ENCODE measurements at regions not wholly inside any gene's neighbourhood (a gene's known extent, or its start where the extent isn't known, plus 50 kb on each side); places are given as distances from the start of the nearest gene placed in this dataset.

- no peak for DNase-seq
Observed at GRCh38 chr5:108649646-108650045, 98.1 kb upstream of the FER start.

DNA sequence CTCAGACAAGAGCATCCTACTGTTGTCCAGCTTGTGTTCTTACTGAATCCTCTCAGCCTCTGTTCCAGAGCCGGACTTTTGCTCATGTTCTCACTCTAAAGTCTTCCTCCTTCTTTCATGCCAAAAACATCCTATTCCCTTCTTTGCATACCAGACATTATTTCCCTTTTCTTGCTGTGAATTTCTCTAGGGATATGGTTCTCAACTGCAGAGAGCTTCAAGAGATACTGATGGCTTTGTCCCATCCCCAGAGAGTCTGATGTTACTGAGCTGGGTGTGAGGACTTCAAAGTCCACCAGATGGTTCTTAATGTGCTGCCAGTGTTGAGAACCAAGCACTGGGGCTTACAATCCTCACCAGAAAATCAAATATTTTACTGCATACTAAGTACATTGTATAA, 98.6 kb upstream of the FER start:
- no peak for DNase-seq
- ATAC-seq, result no peak

More at GRCh38 chr5:108649646-108650045, 98.1 kb upstream of the FER start:
- no peak for ATAC-seq

DNA sequence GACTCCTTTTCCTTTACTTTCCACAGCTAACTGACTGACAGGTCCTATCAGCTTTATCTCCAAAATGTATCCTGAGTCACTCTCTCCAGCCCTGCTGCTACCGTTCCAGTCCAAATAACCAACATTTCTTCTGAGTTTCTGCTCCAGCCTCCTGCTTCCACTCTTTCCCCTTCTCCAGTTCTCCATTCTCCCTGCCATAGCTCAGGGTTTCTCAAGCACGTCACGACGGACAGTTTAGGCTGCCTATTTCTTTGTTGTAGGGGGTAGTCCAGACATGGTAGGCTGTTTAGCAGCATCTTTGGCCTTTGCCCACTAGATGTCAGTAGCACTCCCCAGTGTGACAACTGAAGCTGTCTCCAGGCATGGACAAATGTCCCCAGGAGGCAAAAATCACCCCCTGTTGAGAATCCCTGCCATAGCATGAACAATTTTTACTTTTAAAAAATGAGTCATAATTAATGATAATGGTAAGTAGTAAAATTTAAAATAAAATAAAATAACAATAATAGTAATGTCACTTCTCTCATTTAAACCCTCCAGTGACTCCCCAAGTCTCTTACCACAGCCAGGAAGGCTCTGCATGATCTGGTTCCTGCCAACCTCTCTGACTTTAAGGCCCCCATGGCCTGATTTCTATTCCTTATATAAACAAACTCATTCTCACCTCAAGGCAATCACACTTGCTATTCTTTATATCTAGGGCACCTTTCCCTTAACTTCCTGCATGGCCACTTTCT, 105.4 kb upstream of the FER start:
- peak; percentile 56 for DNase-seq
- ATAC-seq, result peak; percentile 70

GRCh38 chr5:108641596-108641995, 106.1 kb upstream of the FER start:
- DNase-seq (no peak), ATAC-seq (no peak)

GRCh38 chr5:108639366-108639765, 108.3 kb upstream of the FER start:
- DNase-seq (no peak), ATAC-seq (no peak)

GRCh38 chr5:108638021-108638420, 109.7 kb upstream of the FER start:
- ATAC-seq, result no peak
- DNase-seq, result no peak

DNA sequence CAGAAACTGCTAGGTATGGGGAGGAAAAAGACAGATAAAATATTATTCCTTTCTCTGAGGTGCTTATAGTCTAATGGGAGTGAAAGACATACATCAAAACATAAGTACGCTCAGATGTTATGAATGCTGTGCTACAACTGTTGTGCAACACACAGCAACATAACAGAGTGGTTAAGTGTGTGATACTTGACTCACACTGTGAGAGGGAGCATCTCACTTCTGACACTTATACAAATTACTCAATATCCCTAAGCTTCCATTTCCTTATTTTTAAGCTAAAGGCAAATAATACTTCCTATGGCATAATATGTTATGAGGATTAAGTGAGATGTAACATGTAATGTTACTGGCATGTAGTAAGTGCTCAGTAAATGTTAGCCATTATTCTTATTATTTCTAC, 110.6 kb upstream of the FER start:
- DNase-seq (no peak), ATAC-seq (no peak)

- DNase-seq (no peak), ATAC-seq (no peak)
Observed at GRCh38 chr5:108636135-108636853, 111.4 kb upstream of the FER start.

- ATAC-seq, result no peak
- DNase-seq, result no peak
Observed at GRCh38 chr5:108634617-108635288, 112.9 kb upstream of the FER start.

GRCh38 chr5:108634010-108634616, 113.6 kb upstream of the FER start:
- ATAC-seq (no peak), DNase-seq (no peak)

DNA sequence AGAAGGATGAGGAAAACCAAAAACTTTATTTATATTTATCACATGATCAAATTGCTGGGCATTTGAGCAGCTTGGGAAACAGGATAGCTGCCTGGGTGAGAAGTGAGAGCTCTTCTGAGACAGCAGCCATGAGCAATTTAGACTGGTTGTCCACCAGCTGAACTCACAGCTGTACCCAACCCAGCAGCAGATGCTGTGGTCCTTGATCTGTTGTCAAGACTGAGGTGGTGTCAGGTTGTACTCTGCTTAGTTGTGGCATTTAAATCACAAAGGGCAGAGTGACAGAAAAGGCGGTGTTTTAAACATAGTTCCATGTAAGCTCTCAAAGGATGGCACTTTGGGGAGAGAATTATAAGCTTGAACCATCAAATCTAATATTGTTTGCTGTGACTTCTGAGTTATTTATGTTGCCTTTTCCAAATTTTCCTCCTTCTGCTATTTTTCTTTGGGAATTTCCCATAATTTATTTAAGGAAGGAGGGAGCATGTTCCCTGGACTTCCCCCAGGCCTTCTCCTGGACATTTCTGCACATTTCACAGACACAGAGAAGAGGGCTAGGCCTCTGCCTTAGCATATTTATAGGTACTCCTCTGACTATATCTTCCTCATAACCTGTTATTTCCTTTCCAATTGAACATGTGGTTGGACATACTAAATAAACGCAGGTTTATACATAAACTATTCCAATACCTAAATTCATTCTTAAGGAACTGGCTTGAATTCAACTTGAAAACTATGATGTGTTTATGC, 117.7 kb upstream of the FER start:
- DNase-seq (no peak), ATAC-seq (no peak)

DNA sequence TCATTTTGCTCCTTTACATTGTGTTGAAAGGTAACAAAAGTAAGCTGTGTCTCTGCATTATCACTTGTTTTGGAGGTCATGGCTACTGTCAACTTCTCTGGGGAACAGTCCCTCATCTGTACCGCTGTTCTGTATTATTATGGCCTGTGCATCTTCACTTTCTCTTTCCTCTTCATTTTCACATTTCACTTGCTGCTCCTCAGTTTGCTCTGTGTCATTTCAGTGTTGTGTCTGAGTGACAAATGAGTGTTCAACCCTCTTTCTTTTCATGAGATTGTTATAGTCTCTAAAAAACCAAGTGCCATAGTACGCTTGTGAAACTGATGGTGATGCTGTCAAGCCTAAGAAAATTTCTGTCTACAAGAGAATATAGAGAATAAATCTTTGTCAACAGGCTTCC, 122.0 kb upstream of the FER start:
- no peak for ATAC-seq
- no peak for DNase-seq

DNA sequence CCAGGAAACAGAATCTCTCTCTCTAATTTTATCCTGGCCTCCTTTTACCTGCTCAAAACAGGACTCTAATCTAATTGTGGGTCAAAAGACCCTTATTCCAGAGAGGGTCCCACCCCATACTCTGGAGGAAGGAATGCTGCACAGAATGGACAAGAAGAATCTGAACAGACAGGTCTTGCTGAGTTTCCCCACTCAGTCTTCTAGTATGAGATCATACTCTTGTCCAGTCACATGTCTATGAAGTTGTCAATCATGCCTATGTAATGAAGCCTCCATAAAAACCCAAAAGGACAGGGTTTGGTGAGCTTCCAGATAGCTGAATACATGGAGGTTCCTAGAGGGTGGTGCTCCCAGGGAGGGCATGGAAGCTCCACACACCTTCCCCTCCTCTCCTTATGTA, 123.9 kb upstream of the FER start:
- ATAC-seq, result no peak

GRCh38 chr5:108620516-108620915, 127.2 kb upstream of the FER start:
- ATAC-seq (no peak), DNase-seq (no peak)

More for the DNA sequence above, 123.9 kb upstream of the FER start:
- DNase-seq, result no peak

GRCh38 chr5:108619815-108620214, 127.9 kb upstream of the FER start:
- DNase-seq, result no peak
- ATAC-seq, result no peak

GRCh38 chr5:108617467-108618435, 129.9 kb upstream of the FER start:
- no peak for DNase-seq

DNA sequence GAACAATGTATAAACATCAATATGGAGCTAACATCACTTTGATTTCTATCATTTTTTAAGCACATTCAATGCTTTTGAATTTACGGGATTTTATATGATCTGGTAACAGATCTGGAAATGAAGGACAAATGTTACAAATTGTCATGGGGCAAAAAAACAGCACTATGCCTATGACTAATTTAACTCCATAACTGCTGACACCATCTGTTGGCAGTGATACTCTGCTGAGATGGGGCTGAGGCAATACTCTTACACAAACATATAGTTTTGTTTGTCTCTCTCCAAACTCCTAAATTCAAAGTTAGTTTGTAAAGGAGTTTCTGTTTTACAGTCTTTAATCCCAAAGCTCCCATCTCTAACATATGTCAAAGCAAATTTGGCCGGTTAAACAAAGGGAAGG, 132.5 kb upstream of the FER start:
- ATAC-seq (no peak), DNase-seq (no peak)

More at GRCh38 chr5:108617467-108618435, 129.9 kb upstream of the FER start:
- no peak for ATAC-seq

DNA sequence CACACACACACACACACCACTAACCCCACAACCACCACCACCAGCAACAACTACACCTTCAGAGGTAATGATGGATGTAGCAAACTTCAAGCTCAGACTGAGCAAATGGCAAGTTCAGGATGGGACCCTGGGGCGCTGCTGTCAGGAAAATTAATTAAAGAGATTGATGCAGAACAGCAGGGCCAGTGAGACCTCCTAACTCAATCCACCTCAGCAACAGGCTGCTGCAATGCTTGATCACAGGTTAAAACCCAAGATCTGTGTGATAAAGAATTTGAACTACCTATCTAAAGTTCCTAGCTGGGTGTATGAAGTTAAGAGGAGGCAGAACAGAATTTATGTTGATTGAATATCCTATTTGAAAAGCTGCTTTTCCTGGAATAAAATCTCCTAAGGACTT, 140.3 kb upstream of the FER start:
- ATAC-seq (no peak), DNase-seq (no peak)

DNA sequence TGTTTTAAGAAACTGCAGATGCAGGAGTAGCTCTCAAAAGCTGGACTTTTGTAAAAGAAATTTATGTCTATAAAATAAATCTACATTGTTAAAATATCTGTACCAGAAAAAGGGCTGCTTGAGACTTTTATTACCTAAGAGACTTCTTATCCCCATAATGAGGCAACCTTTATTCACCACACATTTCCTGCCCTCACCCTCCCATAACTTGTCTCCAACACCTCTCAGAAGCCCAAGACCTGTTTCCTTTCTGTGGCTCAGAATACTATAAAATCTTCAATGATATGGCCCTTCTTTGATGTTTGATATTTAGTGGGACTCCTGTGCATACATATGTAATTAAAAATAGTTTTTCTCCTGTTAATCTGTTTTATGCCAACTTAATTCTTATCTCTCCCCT, 141.5 kb upstream of the FER start:
- DNase-seq (no peak), ATAC-seq (no peak)

DNA sequence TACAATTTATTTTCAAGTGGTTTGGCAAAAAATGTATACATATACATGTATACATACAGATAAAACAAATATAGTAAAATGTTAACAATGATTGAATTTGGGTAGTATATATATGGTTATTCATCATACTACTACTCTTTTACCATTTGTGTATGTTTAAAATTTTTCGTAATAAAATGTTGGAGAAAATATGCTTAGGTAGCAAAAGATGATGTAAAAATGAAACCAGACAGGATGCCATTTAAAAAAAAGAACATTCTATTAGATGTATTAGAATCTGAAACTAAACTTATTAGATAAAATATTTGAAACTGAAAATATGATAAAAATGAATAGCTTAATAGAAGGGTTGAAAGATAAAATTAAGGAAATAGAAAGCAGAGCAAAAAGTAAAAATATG, 144.9 kb upstream of the FER start:
- ATAC-seq (no peak), DNase-seq (no peak)

- no peak for ATAC-seq
- no peak for DNase-seq
Observed at GRCh38 chr5:108590799-108591198, 156.9 kb upstream of the FER start.
